ENCODE measurements at regions not wholly inside any gene's neighbourhood (a gene's known extent, or its start where the extent isn't known, plus 50 kb on each side); places are given as distances from the start of the nearest gene placed in this dataset.

GRCh38 chr17:54536306-54536705, 364.3 kb upstream of the TOM1L1 start:
- DNase-seq (ENCODE audit: low spot score in 2 of 2): no peak
- intact Hi-C loops (cut with DNase I; ENCODE audit: low total_unique reads): no loop called here
- Histone ChIP-seq H3K27me3 (no peaks in the 10 kb centered on the region), H3K4me1 (no peaks in the 10 kb centered on the region), H3K9me3 (no peaks in the 10 kb centered on the region), H3K4me3 (no peak overlapping the region), H3K27ac (no peak overlapping the region), H3K36me3 (no peaks in the 10 kb centered on the region)
- TF ChIP-seq CTCF (IDR thresholded peaks at IDR 0.05) (no peak), POLR2A (IDR thresholded peaks at IDR 0.05) (no peak)

GRCh38 chr17:54537656-54538055, 363.0 kb upstream of the TOM1L1 start:
- DNase-seq (ENCODE audit: low spot score in 2 of 2): no peak
- no peak for TF ChIP-seq CTCF (IDR thresholded peaks at IDR 0.05)
- no peak for TF ChIP-seq POLR2A (IDR thresholded peaks at IDR 0.05)
- TF ChIP-seq POLR2AphosphoS5 (IDR thresholded peaks at IDR 0.05): no peak
- H3K27me3 ChIP-seq: no peaks in the 10 kb centered on the region
- intact Hi-C loops (cut with DNase I; ENCODE audit: low total_unique reads): no loop called here
- no peak overlapping the region for H3K27ac ChIP-seq
- no peaks in the 10 kb centered on the region for H3K9me3 ChIP-seq
- H3K36me3 ChIP-seq: no peaks in the 10 kb centered on the region
- H3K4me1 ChIP-seq: no peaks in the 10 kb centered on the region
- H3K4me3 ChIP-seq: no peak overlapping the region

GRCh38 chr17:54544249-54544648, 356.4 kb upstream of the TOM1L1 start:
- no peaks in the 10 kb centered on the region for H3K27me3 ChIP-seq
- no peaks in the 10 kb centered on the region for H3K36me3 ChIP-seq
- no peak for TF ChIP-seq CTCF (IDR thresholded peaks at IDR 0.05)
- no peak for TF ChIP-seq POLR2A (IDR thresholded peaks at IDR 0.05)
- TF ChIP-seq POLR2AphosphoS5 (IDR thresholded peaks at IDR 0.05): no peak
- H3K4me1 ChIP-seq: no peaks in the 10 kb centered on the region
- no peaks in the 10 kb centered on the region for H3K9me3 ChIP-seq
- H3K4me3 ChIP-seq: no peak overlapping the region
- intact Hi-C loops (cut with DNase I; ENCODE audit: low total_unique reads): no loop called here
- no peak overlapping the region for H3K27ac ChIP-seq
- no peak for DNase-seq (ENCODE audit: low spot score in 2 of 2)

- Histone ChIP-seq H3K4me3 (no peak overlapping the region), H3K36me3 (no peaks in the 10 kb centered on the region), H3K27ac (no peak overlapping the region), H3K4me1 (no peaks in the 10 kb centered on the region), H3K27me3 (no peaks in the 10 kb centered on the region), H3K9me3 (peaks cover 0 to 10% of the 10 kb centered on the region in 2 donors)
- intact Hi-C loops (cut with DNase I; ENCODE audit: low total_unique reads): no loop called here
- DNase-seq (ENCODE audit: low spot score in 2 of 2): no peak
- no peak for TF ChIP-seq POLR2AphosphoS5 (IDR thresholded peaks at IDR 0.05)
- no peak for TF ChIP-seq POLR2A (IDR thresholded peaks at IDR 0.05)
- TF ChIP-seq CTCF (IDR thresholded peaks at IDR 0.05): no peak
Observed at GRCh38 chr17:54559883-54560282, 340.8 kb upstream of the TOM1L1 start.

GRCh38 chr17:54608634-54609155, 292.0 kb upstream of the TOM1L1 start:
- Histone ChIP-seq H3K27me3 (no peaks in the 10 kb centered on the region), H3K4me1 (no peaks in the 10 kb centered on the region), H3K4me3 (no peak overlapping the region), H3K9me3 (peaks cover 16 to 18% of the 10 kb centered on the region in 2 donors), H3K36me3 (no peaks in the 10 kb centered on the region), H3K27ac (no peak overlapping the region)
- TF ChIP-seq POLR2AphosphoS5 (IDR thresholded peaks at IDR 0.05): no peak
- TF ChIP-seq CTCF (IDR thresholded peaks at IDR 0.05): no peak
- TF ChIP-seq POLR2A (IDR thresholded peaks at IDR 0.05): no peak
- no peak for DNase-seq (ENCODE audit: low spot score in 2 of 2)
- intact Hi-C loops (cut with DNase I; ENCODE audit: low total_unique reads): no loop called here
